Sigmoid colon (tissue), 6 donors: ENCODE measurements at regions not wholly inside any gene's neighbourhood (a gene's known extent, or its start where the extent isn't known, plus 50 kb on each side); places are given as distances from the start of the nearest gene placed in this dataset.

ENCODE experiments used
- DNase-seq: peaks from one replicate; pipeline ENCODE4 v3.0.0-alpha.2; 2019
- H3K27ac ChIP-seq, 4 donors: fragments of 200-600 bp; sonication (generic); one replicate each; pipeline ENCODE4 v1.5.1; 2016 to 2019; ENCODE audit warnings: mild to moderate bottlenecking in 1 of 4
- H3K27me3 ChIP-seq, 3 donors: fragments of 200-600 bp; sonication (generic); one replicate each; pipeline ENCODE4 v1.5.1; 2019; ENCODE audit warnings: mild to moderate bottlenecking in 1 of 3
- H3K36me3 ChIP-seq, 4 donors: fragments of 200-600 bp; sonication (generic); one replicate each; pipeline ENCODE4 v1.5.1; 2016 to 2019
- H3K4me1 ChIP-seq, 4 donors: fragments of 200-600 bp; sonication (generic); one replicate each; pipeline ENCODE4 v1.5.1; 2017 to 2019
- H3K4me3 ChIP-seq, 4 donors: fragments of 200-600 bp; sonication (generic); one replicate each; pipeline ENCODE4 v1.5.1; 2017 to 2019; ENCODE audit warnings: mild to moderate bottlenecking in 2 of 4, moderate library complexity in 1 of 4
- H3K9me3 ChIP-seq, 4 donors: fragments of 200-600 bp in 3 of 4; sonication (generic) in 3 of 4; one replicate each; pipeline versions ENCODE4 v1.5.1 to v1.6.1; 2013 to 2019
- EP300 ChIP-seq, 4 donors: sonication (generic); formaldehyde crosslinking; IDR thresholded peaks; one replicate each; pipeline ENCODE4 v1.6.1; 2017; ENCODE audit warnings: antibody characterized with exemption in 4 of 4
- POLR2A ChIP-seq, 2 donors: fragments of 450-650 bp; IDR thresholded peaks; one replicate each; pipeline ENCODE4 v1.6.1; 2016; ENCODE audit warnings: antibody characterized with exemption in 2 of 2, mild to moderate bottlenecking in 2 of 2, moderate library complexity in 2 of 2
- POLR2AphosphoS5 ChIP-seq, 4 donors: sonication (generic); formaldehyde crosslinking; IDR thresholded peaks; one replicate each; pipeline ENCODE4 v1.6.1; 2017; ENCODE audit warnings: antibody characterized with exemption in 4 of 4
- WGBS, 2 donors: extraction: QIAGEN DNeasy Blood & Tissue Kit; methylation state at CpG; one replicate each; pipeline ENCODE4 v1.1.7; 2013; 5-methylcytosine and 5-hydroxymethylcytosine counted together
- intact Hi-C: fragments of 100-400 bp; cut with DNase I; formaldehyde crosslinking; loops from one replicate; pipeline ENCODE4 v1.15.1; 2023
- TF ChIP-seq, protein P1 (sequence below), 4 experiments: fragments of 450-650 bp in 3 of 4; fragments of 200-600 bp in 1 of 4; IDR thresholded peaks; one replicate each; pipeline ENCODE4 v1.5.1; 2016 to 2019; ENCODE audit warnings: antibody characterized with exemption in 4 of 4, mild to moderate bottlenecking in 3 of 4, moderate library complexity in 2 of 4
- donor health status: healthy with polysubstance abuse.
- donor health status: healthy.

GRCh38 chr6:130517444-130517931 is 151.7 kb downstream of the TMEM200A start:
- intact Hi-C loops = no loop called here
- WGBS, 2 donors = 30 to 57% methylated on average over 3 of the region's 3 CpGs
- H3K27me3 ChIP-seq = no peaks in the 10 kb centered on the region
- H3K4me3 ChIP-seq = no peak overlapping the region
- no peaks in the 10 kb centered on the region for H3K4me1 ChIP-seq
- no peak overlapping the region for H3K27ac ChIP-seq
- TF ChIP-seq, protein P1, sequence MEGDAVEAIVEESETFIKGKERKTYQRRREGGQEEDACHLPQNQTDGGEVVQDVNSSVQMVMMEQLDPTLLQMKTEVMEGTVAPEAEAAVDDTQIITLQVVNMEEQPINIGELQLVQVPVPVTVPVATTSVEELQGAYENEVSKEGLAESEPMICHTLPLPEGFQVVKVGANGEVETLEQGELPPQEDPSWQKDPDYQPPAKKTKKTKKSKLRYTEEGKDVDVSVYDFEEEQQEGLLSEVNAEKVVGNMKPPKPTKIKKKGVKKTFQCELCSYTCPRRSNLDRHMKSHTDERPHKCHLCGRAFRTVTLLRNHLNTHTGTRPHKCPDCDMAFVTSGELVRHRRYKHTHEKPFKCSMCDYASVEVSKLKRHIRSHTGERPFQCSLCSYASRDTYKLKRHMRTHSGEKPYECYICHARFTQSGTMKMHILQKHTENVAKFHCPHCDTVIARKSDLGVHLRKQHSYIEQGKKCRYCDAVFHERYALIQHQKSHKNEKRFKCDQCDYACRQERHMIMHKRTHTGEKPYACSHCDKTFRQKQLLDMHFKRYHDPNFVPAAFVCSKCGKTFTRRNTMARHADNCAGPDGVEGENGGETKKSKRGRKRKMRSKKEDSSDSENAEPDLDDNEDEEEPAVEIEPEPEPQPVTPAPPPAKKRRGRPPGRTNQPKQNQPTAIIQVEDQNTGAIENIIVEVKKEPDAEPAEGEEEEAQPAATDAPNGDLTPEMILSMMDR (IDR thresholded peaks at IDR 0.05) = no peak
- H3K36me3 ChIP-seq = no peaks in the 10 kb centered on the region
- no peak for DNase-seq
- H3K9me3 ChIP-seq = no peaks in the 10 kb centered on the region

DNA sequence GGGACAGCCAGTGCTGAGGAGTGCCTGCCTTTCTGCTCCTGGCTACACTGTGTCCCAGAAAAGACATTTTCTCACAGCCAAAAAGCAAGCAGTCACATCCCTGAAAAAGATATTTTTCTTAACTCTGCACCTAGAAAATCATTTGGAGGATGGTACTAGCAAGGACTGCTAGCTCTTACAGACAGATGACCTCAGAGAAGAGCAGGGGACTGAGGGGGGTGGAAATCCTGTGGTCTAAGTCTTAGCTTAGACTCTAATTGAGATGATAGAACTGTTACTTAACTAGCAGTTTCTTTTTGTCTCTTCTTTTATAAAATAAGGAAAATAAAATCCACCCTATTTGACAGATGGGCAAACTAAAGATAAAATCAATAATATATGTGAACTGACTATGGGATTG is 152.8 kb downstream of the TMEM200A start:
- H3K4me3 ChIP-seq = no peak overlapping the region
- no peaks in the 10 kb centered on the region for H3K36me3 ChIP-seq
- no peak for TF ChIP-seq EP300 (IDR thresholded peaks at IDR 0.05)
- no peak for TF ChIP-seq POLR2A (IDR thresholded peaks at IDR 0.05)
- TF ChIP-seq POLR2AphosphoS5 (IDR thresholded peaks at IDR 0.05) = no peak
- TF ChIP-seq, protein P1 (IDR thresholded peaks at IDR 0.05) = no peak
- H3K9me3 ChIP-seq = no peaks in the 10 kb centered on the region
- H3K4me1 ChIP-seq = no peaks in the 10 kb centered on the region
- DNase-seq = no peak
- no peaks in the 10 kb centered on the region for H3K27me3 ChIP-seq
- intact Hi-C loops = no loop called here
- H3K27ac ChIP-seq = no peak overlapping the region

- H3K36me3 ChIP-seq = no peaks in the 10 kb centered on the region
- no peaks in the 10 kb centered on the region for H3K27me3 ChIP-seq
- WGBS, 2 donors = 52 to 66% methylated on average over 3 of the region's 3 CpGs
- no peak overlapping the region for H3K27ac ChIP-seq
- DNase-seq = no peak
- H3K9me3 ChIP-seq = no peaks in the 10 kb centered on the region
- TF ChIP-seq POLR2AphosphoS5 (IDR thresholded peaks at IDR 0.05) (no peak), POLR2A (IDR thresholded peaks at IDR 0.05) (no peak), EP300 (IDR thresholded peaks at IDR 0.05) (no peak)
- TF ChIP-seq, protein P1 (IDR thresholded peaks at IDR 0.05) = no peak
- no peaks in the 10 kb centered on the region for H3K4me1 ChIP-seq
- no peak overlapping the region for H3K4me3 ChIP-seq
- intact Hi-C loops = no loop called here
Observed at GRCh38 chr6:130520221-130520620, 154.4 kb downstream of the TMEM200A start.

GRCh38 chr6:130520801-130521200 is 155.0 kb downstream of the TMEM200A start:
- intact Hi-C loops = no loop called here

GRCh38 chr6:130524552-130524951 is 158.7 kb downstream of the TMEM200A start:
- Histone ChIP-seq H3K27me3 (no peaks in the 10 kb centered on the region), H3K9me3 (no peaks in the 10 kb centered on the region), H3K4me1 (no peaks in the 10 kb centered on the region), H3K4me3 (no peak overlapping the region), H3K36me3 (no peaks in the 10 kb centered on the region), H3K27ac (no peak overlapping the region)
- intact Hi-C loops = no loop called here
- DNase-seq = no peak
- TF ChIP-seq POLR2A (IDR thresholded peaks at IDR 0.05) = no peak
- TF ChIP-seq, protein P1 (IDR thresholded peaks at IDR 0.05) = no peak
- TF ChIP-seq POLR2AphosphoS5 (IDR thresholded peaks at IDR 0.05) = no peak
- TF ChIP-seq EP300 (IDR thresholded peaks at IDR 0.05) = no peak
- WGBS, 2 donors = 88 to 95% methylated on average over 5 of the region's 5 CpGs

More at GRCh38 chr6:130520801-130521200, 155.0 kb downstream of the TMEM200A start:
- no peaks in the 10 kb centered on the region for H3K9me3 ChIP-seq
- no peaks in the 10 kb centered on the region for H3K4me1 ChIP-seq
- no peak for DNase-seq
- H3K27me3 ChIP-seq = no peaks in the 10 kb centered on the region
- WGBS, 2 donors = 79 to 81% methylated on average over 3 of the region's 3 CpGs
- no peaks in the 10 kb centered on the region for H3K36me3 ChIP-seq
- H3K27ac ChIP-seq = no peak overlapping the region
- no peak for TF ChIP-seq POLR2A (IDR thresholded peaks at IDR 0.05)
- H3K4me3 ChIP-seq = no peak overlapping the region
